HCT116 (cell line): ENCODE measurements at regions not wholly inside any gene's neighbourhood (a gene's known extent, or its start where the extent isn't known, plus 50 kb on each side); places are given as distances from the start of the nearest gene placed in this dataset.

ENCODE experiments used
- ATAC-seq: fragments of 200-7000 bp; cut with Tn5 transposase; 2 replicates; pipeline ENCODE4 v1.9.1; 2020; ENCODE audit warnings: mild to moderate bottlenecking, moderate library complexity
- BruUV-seq: library from RNA; stranded (reverse); fragments of 400-500 nt; replicated peaks from 2 replicates; lab custom pipeline; 2021; lab: Mats Ljungman, UMichigan
- CTCF ChIA-PET: fragments of 300-600 bp; sonication (Branson Sonifier 250); formaldehyde crosslinking; loops from one replicate; lab custom pipeline; 2021; ENCODE audit warnings: antibody characterized with exemption; lab: Charles Lee
- POLR2A ChIA-PET: fragments of 300-600, 350-600 bp; sonication (Branson Sonifier 250); formaldehyde crosslinking; loops from one replicate; lab custom pipeline; 2021; ENCODE audit warnings: antibody characterized with exemption; lab: Charles Lee
- RAD21 ChIA-PET, 2 experiments: fragments of 300-600 bp; sonication (Branson Sonifier 250); formaldehyde crosslinking; loops; one replicate each; lab custom pipeline; 2023; ENCODE audit warnings: low total read pairs in 2 of 2; ENCODE audit not compliant: uncharacterized antibody in 2 of 2, unreplicated experiment in 2 of 2, low non-redundant PET in 1 of 2; lab: Charles Lee
- DNase-seq: peaks from one replicate; pipeline ENCODE4 v3.0.0-alpha.2; 2010; ENCODE audit warnings: low read depth, low spot score
- H2AFZ ChIP-seq: fragments of 200-600 bp; shearing (Covaris generic), sonication (generic); 2 replicates; pipeline ENCODE4 v1.6.1; 2017; ENCODE audit warnings: low read depth, mixed run types, mixed read lengths, antibody characterized with exemption, low read length; ENCODE audit not compliant: poor library complexity, severe bottlenecking
- H3K27ac ChIP-seq: 2 replicates; pipeline ENCODE4 v1.5.1; 2012; ENCODE audit warnings: low read depth, low read length
- H3K27me3 ChIP-seq: fragments of 200-600 bp; sonication (generic); 2 replicates; pipeline ENCODE4 v1.6.1; 2016; ENCODE audit warnings: mixed run types, low read length, mixed read lengths; ENCODE audit not compliant: insufficient read depth
- H3K36me3 ChIP-seq, 2 experiments: fragments of 200-500 bp in 1 of 2; fragments of 200-600 bp in 1 of 2; sonication (Bioruptor generic) in 1 of 2; sonication (generic) in 1 of 2; 2 replicates each; pipeline versions ENCODE4 v1.5.1 to v1.6.1; 2014 to 2016; ENCODE audit warnings: low read length in 2 of 2, inconsistent platforms in 1 of 2, mixed read lengths in 1 of 2, mixed run types in 1 of 2; ENCODE audit not compliant: insufficient read depth in 2 of 2, control insufficient read depth in 1 of 2
- H3K4me1 ChIP-seq, 2 experiments: fragments of 200-600 bp in 1 of 2; sonication (generic) in 1 of 2; 2 replicates each; pipeline versions ENCODE4 v1.5.1 to v1.6.1; 2012 to 2017; ENCODE audit warnings: low read length in 2 of 2, inconsistent platforms in 1 of 2, mild to moderate bottlenecking in 1 of 2, mixed read lengths in 1 of 2, mixed run types in 1 of 2, moderate library complexity in 1 of 2; ENCODE audit not compliant: insufficient read depth in 2 of 2, control insufficient read depth in 1 of 2
- H3K4me2 ChIP-seq: fragments of 200-600 bp; sonication (generic); 2 replicates; pipeline ENCODE4 v1.6.1; 2017; ENCODE audit warnings: mixed run types, low read length, mixed read lengths
- H3K4me3 ChIP-seq, 2 experiments: fragments of 200-600 bp in 1 of 2; sonication (generic) in 1 of 2; replicated peaks in 1 of 2; 2 replicates each; pipeline ENCODE4 v1.5.1; 2011 to 2016; ENCODE audit warnings: low read length in 2 of 2, control low read depth in 1 of 2, low read depth in 1 of 2, mild to moderate bottlenecking in 1 of 2, mixed read lengths in 1 of 2, mixed run types in 1 of 2
- H3K79me2 ChIP-seq: fragments of 200-600 bp; sonication (generic); 2 replicates; pipeline ENCODE4 v1.6.1; 2017; ENCODE audit warnings: mild to moderate bottlenecking, mixed run types, low read length, moderate library complexity, mixed read lengths; ENCODE audit not compliant: insufficient read depth
- H3K9ac ChIP-seq: fragments of 200-600 bp; sonication (generic); 2 replicates; pipeline ENCODE4 v1.6.1; 2016; ENCODE audit warnings: low read length, mixed read lengths
- H3K9me2 ChIP-seq: fragments of 200-600 bp; sonication (generic), shearing (Covaris generic); 2 replicates; pipeline ENCODE4 v1.6.1; 2017; ENCODE audit warnings: mixed run types, mild to moderate bottlenecking, moderate library complexity; ENCODE audit not compliant: insufficient read depth
- H3K9me3 ChIP-seq, 2 experiments: fragments of 200-500 bp in 1 of 2; fragments of 200-600 bp in 1 of 2; sonication (Bioruptor generic) in 1 of 2; sonication (generic) in 1 of 2; 2 replicates each; pipeline ENCODE4 v1.6.1; 2014 to 2017; ENCODE audit warnings: low read length in 2 of 2, mixed read lengths in 2 of 2, inconsistent platforms in 1 of 2, low read depth in 1 of 2, mild to moderate bottlenecking in 1 of 2, mixed run types in 1 of 2, moderate library complexity in 1 of 2; ENCODE audit not compliant: control insufficient read depth in 1 of 2, insufficient read depth in 1 of 2
- H4K20me1 ChIP-seq: fragments of 200-600 bp; sonication (generic), shearing (Covaris generic); 2 replicates; pipeline ENCODE4 v1.6.1; 2017; ENCODE audit warnings: mixed run types, mild to moderate bottlenecking, moderate library complexity; ENCODE audit not compliant: insufficient read depth
- EGR1 ChIP-seq: IDR thresholded peaks from 2 replicates; pipeline ENCODE4 v1.6.1; 2012; ENCODE audit warnings: low read depth
- ELF1 ChIP-seq: IDR thresholded peaks from 2 replicates; pipeline ENCODE4 v1.6.1; 2012; ENCODE audit warnings: low read depth, borderline replicate concordance
- EZH2phosphoT487 ChIP-seq: fragments of 200-600 bp; IDR thresholded peaks from 2 replicates; pipeline ENCODE4 v1.6.1; 2018; ENCODE audit warnings: antibody characterized with exemption, borderline replicate concordance
- RAD21 ChIP-seq: IDR thresholded peaks from 2 replicates; pipeline ENCODE4 v1.6.1; 2012; ENCODE audit warnings: low read depth, mild to moderate bottlenecking
- SRF ChIP-seq: IDR thresholded peaks from 2 replicates; pipeline ENCODE4 v1.6.1; 2012; ENCODE audit warnings: low read depth
- TCF7L2 ChIP-seq: IDR thresholded peaks from 2 replicates; pipeline ENCODE4 v1.7.0; 2011; ENCODE audit warnings: borderline replicate concordance, inconsistent platforms; ENCODE audit not compliant: insufficient read depth, insufficient read length; ENCODE audit errors: extremely low read depth
- YY1 ChIP-seq: IDR thresholded peaks from 2 replicates; pipeline ENCODE4 v1.6.1; 2011; ENCODE audit warnings: low read length, low read depth, moderate library complexity, mild to moderate bottlenecking; ENCODE audit not compliant: insufficient replicate concordance; ENCODE audit errors: extremely low read depth
- intact Hi-C: fragments of 100-400 bp; cut with micrococcal nuclease; formaldehyde crosslinking; loops from 2 replicates; pipeline ENCODE4 v1.10.0; 2022
- TF ChIP-seq, protein P1 (sequence below): IDR thresholded peaks from 2 replicates; pipeline ENCODE4 v1.6.1; 2012

DNA sequence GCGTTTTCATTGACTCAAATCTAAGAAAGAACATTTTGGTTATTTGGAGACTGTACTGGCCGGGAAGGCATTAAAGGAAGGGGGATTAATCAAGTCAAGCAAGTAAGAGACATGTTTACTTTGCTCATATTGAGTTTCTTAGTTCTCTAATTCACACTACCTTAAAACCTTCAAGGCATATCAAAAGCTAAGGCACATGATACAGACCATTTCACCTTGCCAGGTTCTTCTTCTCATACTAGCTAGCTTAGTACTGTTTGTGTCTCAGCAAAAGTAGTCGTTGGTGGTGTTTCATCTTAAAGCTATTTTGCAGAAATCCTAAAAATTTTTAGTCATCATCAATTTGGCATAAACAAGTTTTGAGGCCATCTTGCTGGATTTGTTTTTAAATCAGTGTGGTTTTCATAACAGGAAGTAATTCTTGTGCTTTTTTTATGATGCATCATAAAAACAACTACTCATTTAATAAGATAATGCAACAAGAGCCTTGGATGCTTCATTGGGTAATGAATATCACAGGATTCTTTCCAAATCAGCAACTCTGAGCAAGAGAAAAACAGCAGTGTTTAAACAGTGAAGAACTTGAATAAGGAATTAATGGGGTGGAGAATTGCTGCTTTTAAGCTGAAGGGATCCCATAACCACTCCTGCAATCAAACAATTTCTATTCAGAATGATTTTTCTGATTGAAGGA is 425.3 kb downstream of the EPM2A start:
- Histone ChIP-seq H3K9ac (no peak overlapping the region), H4K20me1 (no peaks in the 10 kb centered on the region), H3K4me1 (no peaks in the 10 kb centered on the region), H3K79me2 (no peaks in the 10 kb centered on the region), H3K9me2 (no peaks in the 10 kb centered on the region; the same call in 1 of the 2 replicates), H3K4me2 (no peak overlapping the region), H2AFZ (no peak overlapping the region), H3K4me3 (no peak overlapping the region), H3K27me3 (no peaks in the 10 kb centered on the region), H3K9me3 (no peaks in the 10 kb centered on the region), H3K27ac (no peak overlapping the region), H3K36me3 (no peaks in the 10 kb centered on the region)
- ChIA-PET CTCF (no interaction called here), RAD21 (no interaction called here), POLR2A (no interaction called here)
- TF ChIP-seq EGR1 = no peak
- DNase-seq (no peak), ATAC-seq (no peak)
- intact Hi-C loops = no loop called here
- BruUV-seq = no TSS peak

DNA sequence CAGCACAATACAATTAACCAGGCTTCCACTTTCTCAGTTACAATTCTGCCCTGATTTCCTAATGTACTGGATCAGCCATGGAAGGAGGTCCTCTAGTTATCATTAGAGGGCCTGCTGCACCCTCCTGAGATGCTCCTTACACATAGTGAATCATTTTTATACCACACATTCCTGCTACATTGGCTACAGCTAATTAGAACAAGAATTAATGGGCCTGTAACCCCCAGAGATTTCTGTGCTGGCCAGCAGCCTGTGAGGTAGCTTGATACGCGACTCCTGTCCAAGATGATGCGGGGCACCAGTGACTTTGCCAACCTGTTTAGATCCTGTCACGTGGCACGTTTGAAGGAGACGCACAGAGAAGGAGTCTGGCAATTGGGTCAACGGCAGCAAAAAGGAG is 422.8 kb downstream of the EPM2A start:
- BruUV-seq = no TSS peak
- H3K4me1 ChIP-seq = no peaks in the 10 kb centered on the region
- H3K36me3 ChIP-seq = no peaks in the 10 kb centered on the region
- H3K9me3 ChIP-seq = no peaks in the 10 kb centered on the region
- H3K27ac ChIP-seq = no peak overlapping the region
- H3K27me3 ChIP-seq = no peaks in the 10 kb centered on the region
- ChIA-PET RAD21 (no interaction called here), CTCF (no interaction called here), POLR2A (no interaction called here)
- H3K79me2 ChIP-seq = no peaks in the 10 kb centered on the region
- H3K9me2 ChIP-seq = no peaks in the 10 kb centered on the region
- TF ChIP-seq RAD21 (no peak), TCF7L2 (no peak), EZH2phosphoT487 (no peak), YY1 (no peak), ELF1 (no peak), SRF (no peak)
- TF ChIP-seq, protein P1, sequence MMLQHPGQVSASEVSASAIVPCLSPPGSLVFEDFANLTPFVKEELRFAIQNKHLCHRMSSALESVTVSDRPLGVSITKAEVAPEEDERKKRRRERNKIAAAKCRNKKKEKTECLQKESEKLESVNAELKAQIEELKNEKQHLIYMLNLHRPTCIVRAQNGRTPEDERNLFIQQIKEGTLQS = no peak
- ATAC-seq = no peak
- no peak overlapping the region for H3K9ac ChIP-seq
- no peak for DNase-seq
- no peak overlapping the region for H2AFZ ChIP-seq
- H4K20me1 ChIP-seq = no peaks in the 10 kb centered on the region
- H3K4me3 ChIP-seq = no peak overlapping the region
- H3K4me2 ChIP-seq = no peak overlapping the region
- intact Hi-C loops = no loop called here
